AG10803 (cell line): ENCODE measurements at regions not wholly inside any gene's neighbourhood (a gene's known extent, or its start where the extent isn't known, plus 50 kb on each side); places are given as distances from the start of the nearest gene placed in this dataset.

Experiments
- DNase-seq: peaks from one replicate; pipeline ENCODE4 v3.0.0; 2010; ENCODE audit warnings: low read depth
- H3K4me3 ChIP-seq: 2 replicates; pipeline ENCODE4 v1.5.1; 2011; ENCODE audit warnings: mild to moderate bottlenecking, low read length, control low read depth
- TF ChIP-seq, protein P1 (sequence below): conservative IDR thresholded peaks from 2 replicates; pipeline ENCODE4 v1.5.1; 2011; ENCODE audit warnings: mild to moderate bottlenecking, low read length, control low read depth, inconsistent platforms

DNA sequence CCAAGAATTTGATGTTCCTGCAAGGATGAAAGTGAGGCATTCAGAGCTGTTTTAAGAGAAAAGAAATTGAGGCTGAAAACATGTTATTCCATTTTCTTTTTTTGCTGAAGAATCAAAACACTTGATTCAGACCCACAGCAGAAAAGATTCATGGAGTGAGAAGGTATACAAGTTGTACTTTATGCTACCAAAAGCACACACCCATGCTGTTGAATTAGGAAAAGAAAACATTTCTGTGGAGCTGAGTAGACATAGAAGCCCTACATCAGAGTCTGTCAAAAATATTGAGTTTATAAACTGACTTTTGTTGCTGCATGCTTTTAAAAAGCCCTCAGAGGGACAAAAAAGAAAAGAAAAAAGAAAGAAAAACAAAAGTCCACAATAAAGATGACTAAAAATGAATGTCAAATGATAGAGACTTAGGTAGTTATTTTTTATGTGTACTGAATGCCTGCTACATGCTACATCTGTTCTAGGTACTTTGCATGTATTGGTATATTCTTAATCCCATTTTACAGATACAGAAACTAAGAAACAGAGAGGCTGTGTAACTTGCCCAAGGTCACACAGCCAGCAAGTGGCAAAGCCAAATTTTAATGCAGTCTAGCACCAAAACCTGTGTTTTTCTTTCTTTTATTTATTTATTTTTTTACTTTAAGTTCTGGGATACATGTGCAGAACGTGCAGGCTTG is 71.7 kb upstream of the PALS2 start:
- no peak for DNase-seq
- TF ChIP-seq, protein P1, sequence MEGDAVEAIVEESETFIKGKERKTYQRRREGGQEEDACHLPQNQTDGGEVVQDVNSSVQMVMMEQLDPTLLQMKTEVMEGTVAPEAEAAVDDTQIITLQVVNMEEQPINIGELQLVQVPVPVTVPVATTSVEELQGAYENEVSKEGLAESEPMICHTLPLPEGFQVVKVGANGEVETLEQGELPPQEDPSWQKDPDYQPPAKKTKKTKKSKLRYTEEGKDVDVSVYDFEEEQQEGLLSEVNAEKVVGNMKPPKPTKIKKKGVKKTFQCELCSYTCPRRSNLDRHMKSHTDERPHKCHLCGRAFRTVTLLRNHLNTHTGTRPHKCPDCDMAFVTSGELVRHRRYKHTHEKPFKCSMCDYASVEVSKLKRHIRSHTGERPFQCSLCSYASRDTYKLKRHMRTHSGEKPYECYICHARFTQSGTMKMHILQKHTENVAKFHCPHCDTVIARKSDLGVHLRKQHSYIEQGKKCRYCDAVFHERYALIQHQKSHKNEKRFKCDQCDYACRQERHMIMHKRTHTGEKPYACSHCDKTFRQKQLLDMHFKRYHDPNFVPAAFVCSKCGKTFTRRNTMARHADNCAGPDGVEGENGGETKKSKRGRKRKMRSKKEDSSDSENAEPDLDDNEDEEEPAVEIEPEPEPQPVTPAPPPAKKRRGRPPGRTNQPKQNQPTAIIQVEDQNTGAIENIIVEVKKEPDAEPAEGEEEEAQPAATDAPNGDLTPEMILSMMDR, result no peak

DNA sequence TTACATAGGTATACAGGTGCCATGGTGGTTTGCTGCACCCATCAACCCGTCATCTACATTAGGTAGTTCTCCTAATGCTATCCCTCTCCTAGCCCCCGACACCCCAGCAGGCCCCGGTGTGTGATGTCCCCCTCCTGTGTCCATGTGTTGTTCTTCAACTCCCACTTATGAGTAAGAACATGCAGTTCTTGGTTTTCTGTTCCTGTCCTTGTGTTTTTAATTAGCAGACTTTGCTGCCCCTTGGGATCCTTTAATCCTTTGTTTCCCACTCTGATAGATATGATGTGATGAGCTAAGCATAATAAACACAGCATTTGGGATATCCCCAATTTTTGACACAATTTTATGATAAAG is 71.1 kb upstream of the PALS2 start:
- no peak overlapping the region for H3K4me3 ChIP-seq
- DNase-seq, result no peak
- TF ChIP-seq, protein P1, result no peak

More for the DNA sequence above, 71.7 kb upstream of the PALS2 start:
- no peak overlapping the region for H3K4me3 ChIP-seq

DNA sequence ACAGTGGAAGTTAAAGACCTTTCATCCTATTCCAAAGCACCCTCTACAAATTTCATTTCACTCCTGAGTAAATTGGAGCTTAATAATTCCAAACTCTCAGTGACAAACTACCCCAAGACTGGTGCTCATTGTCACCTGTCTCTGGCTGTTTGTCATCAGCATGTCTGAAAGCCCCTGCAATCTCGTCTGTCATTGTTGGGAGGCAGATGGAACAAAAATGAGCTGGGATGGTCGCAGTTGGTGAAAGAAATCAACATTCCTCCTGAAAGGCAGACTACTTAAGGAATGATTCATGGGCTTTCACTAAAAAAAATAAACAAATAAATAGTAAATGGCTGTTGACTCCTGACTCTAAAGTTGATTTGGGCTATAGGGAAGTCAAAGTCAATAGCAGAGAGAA is 69.7 kb upstream of the PALS2 start:
- TF ChIP-seq, protein P1, result no peak
- no peak for DNase-seq
- H3K4me3 ChIP-seq, result no peak overlapping the region

DNA sequence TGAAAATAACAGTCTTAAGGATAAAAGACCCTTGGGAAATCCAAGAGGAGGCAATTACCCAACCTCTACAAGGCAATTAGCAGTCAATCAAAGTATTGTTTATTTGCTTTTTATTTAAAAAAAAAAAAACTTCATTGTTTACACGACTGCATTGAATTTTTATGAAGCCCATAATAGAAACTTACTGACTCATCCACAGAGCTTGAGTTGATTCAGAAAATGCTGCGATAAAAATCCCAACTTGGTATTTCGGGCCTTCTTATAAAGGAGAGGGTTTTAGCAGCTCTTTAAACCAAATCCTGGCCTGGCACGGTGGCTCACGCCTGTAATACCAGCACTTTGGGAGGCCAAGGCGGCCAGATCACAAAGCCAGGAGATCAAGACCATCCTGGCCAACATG is 69.2 kb upstream of the PALS2 start:
- TF ChIP-seq, protein P1, result no peak
- DNase-seq, result no peak
- H3K4me3 ChIP-seq, result no peak overlapping the region

DNA sequence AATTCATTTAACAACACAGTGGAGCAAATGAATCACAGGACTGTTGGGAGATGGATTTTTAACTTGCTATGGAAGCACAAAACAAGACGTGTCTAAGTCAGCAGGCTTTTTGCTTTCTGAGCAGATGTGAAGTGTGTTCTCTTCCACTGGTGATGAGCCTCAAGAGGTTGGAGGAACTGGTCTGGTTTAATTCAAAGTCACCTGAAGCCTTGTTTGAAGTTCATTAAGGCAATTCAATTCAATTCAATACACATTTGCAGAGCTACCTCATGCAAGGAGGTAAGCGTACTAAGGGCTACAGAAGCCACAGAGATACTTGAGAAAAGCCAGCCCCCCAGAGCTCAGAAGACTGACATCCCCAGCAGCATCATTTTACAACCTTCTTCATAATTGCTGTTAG is 68.4 kb upstream of the PALS2 start:
- TF ChIP-seq, protein P1, result no peak
- no peak overlapping the region for H3K4me3 ChIP-seq
- DNase-seq, result no peak

DNA sequence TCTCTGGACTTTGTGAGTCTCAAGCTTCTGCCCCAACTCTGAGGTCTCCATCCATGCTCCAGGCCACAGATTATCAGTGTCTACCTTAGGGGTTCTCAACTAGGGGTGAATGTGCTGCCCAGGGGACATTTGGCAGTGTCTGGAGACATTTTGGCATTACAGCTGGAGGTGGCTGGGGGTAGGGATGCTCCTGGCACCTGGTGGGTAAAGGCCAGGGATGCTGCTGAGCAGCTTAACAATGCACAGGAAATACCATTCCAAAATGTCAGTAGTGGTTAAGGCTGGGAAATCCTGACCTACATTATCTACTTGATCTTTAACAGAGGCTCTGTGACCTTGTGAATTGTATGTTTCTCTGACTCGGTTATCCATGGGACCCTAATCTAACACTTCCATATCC is 67.3 kb upstream of the PALS2 start:
- DNase-seq, result no peak
- H3K4me3 ChIP-seq, result no peak overlapping the region
- TF ChIP-seq, protein P1, result no peak

DNA sequence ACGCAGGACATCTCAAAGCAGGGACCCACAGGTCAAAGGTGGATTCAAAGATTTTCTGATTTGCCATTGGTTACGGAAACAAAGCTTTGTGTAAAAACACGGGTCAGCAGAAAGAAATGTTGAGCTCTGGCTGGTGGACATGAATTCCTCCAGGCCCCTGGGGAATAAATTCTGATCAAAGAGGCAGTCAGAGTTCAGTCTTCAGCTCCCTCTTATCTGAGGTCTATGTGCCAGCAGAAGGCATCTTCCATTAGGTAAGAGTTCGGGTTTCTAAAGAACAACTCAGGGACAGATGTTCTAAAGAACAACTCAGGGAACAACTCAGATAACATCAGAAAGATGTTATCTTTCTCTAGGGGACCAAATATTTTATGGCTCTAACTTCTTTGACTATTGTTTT is 64.9 kb upstream of the PALS2 start:
- DNase-seq, result no peak
- TF ChIP-seq, protein P1, result no peak

More for the DNA sequence above, 64.9 kb upstream of the PALS2 start:
- no peak overlapping the region for H3K4me3 ChIP-seq
